Neutrophil (primary cell): ENCODE measurements at regions not wholly inside any gene's neighbourhood (a gene's known extent, or its start where the extent isn't known, plus 50 kb on each side); places are given as distances from the start of the nearest gene placed in this dataset.
"Not testable (repeated sequence)": the region's sequence is repeated elsewhere in the genome, so short reads cannot be mapped to it uniquely, and the experiment has no call there.

Experiments
- H3K27ac ChIP-seq: fragments of 200-600 bp; sonication (generic); 2 replicates; pipeline ENCODE4 v1.5.1; 2016; ENCODE audit warnings: mild to moderate bottlenecking, moderate library complexity
- H3K27me3 ChIP-seq: fragments of 200-600 bp; sonication (generic); 2 replicates; pipeline ENCODE4 v1.6.0; 2016; ENCODE audit warnings: mild to moderate bottlenecking
- H3K36me3 ChIP-seq: fragments of 200-600 bp; sonication (generic); 2 replicates; pipeline ENCODE4 v1.5.1; 2017
- H3K4me1 ChIP-seq, 2 experiments: fragments of 200-600 bp in 1 of 2; sonication (generic) in 1 of 2; 1 replicate in 1 of 2; 2 replicates in 1 of 2; pipeline versions ENCODE4 v1.5.1 to v1.6.1; 2013 to 2016; ENCODE audit warnings: low read depth in 1 of 2, low read length in 1 of 2, mild to moderate bottlenecking in 1 of 2, moderate library complexity in 1 of 2; ENCODE audit not compliant: control insufficient read depth in 1 of 2, insufficient read depth in 1 of 2
- H3K4me3 ChIP-seq, 2 experiments: fragments of 200-600 bp in 1 of 2; sonication (generic) in 1 of 2; 1 replicate in 1 of 2; 2 replicates in 1 of 2; pipeline ENCODE4 v1.5.1; 2013 to 2016; ENCODE audit warnings: low read depth in 1 of 2, low read length in 1 of 2, mild to moderate bottlenecking in 1 of 2, moderate library complexity in 1 of 2
- H3K9me3 ChIP-seq: fragments of 200-600 bp; sonication (generic); 2 replicates; pipeline ENCODE4 v1.5.1; 2016
- CTCF ChIP-seq: fragments of 200-600 bp; sonication (generic); IDR thresholded peaks from 2 replicates; pipeline ENCODE4 v1.5.1; 2016; ENCODE audit warnings: antibody characterized with exemption

GRCh38 chr3:115287198-115287597, 140.1 kb upstream of the ZBTB20 start:
- no peaks in the 10 kb centered on the region for H3K27me3 ChIP-seq
- H3K4me1 ChIP-seq: no peaks in the 10 kb centered on the region
- TF ChIP-seq CTCF: no peak
- H3K36me3 ChIP-seq: no peaks in the 10 kb centered on the region
- H3K27ac ChIP-seq: no peak overlapping the region
- no peaks in the 10 kb centered on the region for H3K9me3 ChIP-seq
- no peak overlapping the region for H3K4me3 ChIP-seq

GRCh38 chr3:115292131-115292530, 145.0 kb upstream of the ZBTB20 start:
- Histone ChIP-seq H3K4me3 (no peak overlapping the region), H3K36me3 (no peaks in the 10 kb centered on the region), H3K4me1 (no peaks in the 10 kb centered on the region)

GRCh38 chr3:115292677-115293165, 145.6 kb upstream of the ZBTB20 start:
- Histone ChIP-seq H3K27ac (no peak overlapping the region), H3K27me3 (no peaks in the 10 kb centered on the region), H3K9me3 (no peaks in the 10 kb centered on the region), H3K4me3 (no peak overlapping the region), H3K36me3 (no peaks in the 10 kb centered on the region), H3K4me1 (no peaks in the 10 kb centered on the region)
- TF ChIP-seq CTCF: no peak

More at GRCh38 chr3:115292131-115292530, 145.0 kb upstream of the ZBTB20 start:
- Histone ChIP-seq H3K27ac (no peak overlapping the region), H3K9me3 (no peaks in the 10 kb centered on the region), H3K27me3 (no peaks in the 10 kb centered on the region)
- no peak for TF ChIP-seq CTCF

GRCh38 chr3:115293321-115293720, 146.2 kb upstream of the ZBTB20 start:
- Histone ChIP-seq H3K4me1 (no peaks in the 10 kb centered on the region), H3K27me3 (no peaks in the 10 kb centered on the region), H3K9me3 (no peaks in the 10 kb centered on the region), H3K4me3 (no peak overlapping the region), H3K36me3 (no peaks in the 10 kb centered on the region), H3K27ac (no peak overlapping the region)
- no peak for TF ChIP-seq CTCF

- Histone ChIP-seq H3K27me3 (no peaks in the 10 kb centered on the region), H3K36me3 (no peaks in the 10 kb centered on the region), H3K9me3 (no peaks in the 10 kb centered on the region), H3K4me1 (no peaks in the 10 kb centered on the region), H3K4me3 (no peak overlapping the region), H3K27ac (no peak overlapping the region)
- TF ChIP-seq CTCF: no peak
Measured at GRCh38 chr3:115301364-115301860, 154.3 kb upstream of the ZBTB20 start.

- H3K36me3 ChIP-seq, H3K27ac ChIP-seq, H3K27me3 ChIP-seq, H3K4me3 ChIP-seq, H3K9me3 ChIP-seq, H3K4me1 ChIP-seq: not testable (repeated sequence)
Measured at GRCh38 chr3:115317953-115318352, 170.9 kb upstream of the ZBTB20 start.
